GM12878 (cell line): ENCODE measurements at regions not wholly inside any gene's neighbourhood (a gene's known extent, or its start where the extent isn't known, plus 50 kb on each side); places are given as distances from the start of the nearest gene placed in this dataset.

Source experiments
- ATAC-seq: fragments of 200-7000 bp; cut with Tn5 transposase; 3 replicates; pipeline ENCODE4 v1.9.1; 2020; ENCODE audit warnings: mild to moderate bottlenecking, moderate library complexity
- BruUV-seq: library from RNA; stranded (reverse); fragments of 400-500 nt; replicated peaks from 2 replicates; lab custom pipeline; 2021; lab: Mats Ljungman, UMichigan
- CTCF ChIA-PET: fragments of 300-600 bp; sonication (Branson Sonifier 250); formaldehyde crosslinking; extraction: SDS; loops from one replicate; lab custom pipeline; 2021; ENCODE audit warnings: inconsistent platforms; lab: Yijun Ruan, JAX
- POLR2A ChIA-PET: fragments of 350-600 bp; formaldehyde crosslinking; extraction: SDS; loops from one replicate; lab custom pipeline; 2021; ENCODE audit warnings: inconsistent platforms; lab: Charles Lee
- RAD21 ChIA-PET: fragments of 300-600 bp; sonication (Branson Sonifier 250); formaldehyde crosslinking; loops from one replicate; lab custom pipeline; 2023; ENCODE audit warnings: antibody characterized with exemption; ENCODE audit not compliant: unreplicated experiment; lab: Charles Lee
- SMC1A ChIA-PET: fragments of 300-600 bp; sonication (Branson Sonifier 250); formaldehyde crosslinking; loops from one replicate; lab custom pipeline; 2023; ENCODE audit not compliant: unreplicated experiment, uncharacterized antibody; lab: Charles Lee
- DNase-seq: peaks from one replicate; pipeline ENCODE4 v3.0.0-alpha.2; 2011; ENCODE audit warnings: low read depth, low spot score
- FAIRE-seq: peaks from 3 replicates; lab custom pipeline; 2011; peaks lifted over from hg19 to GRCh38; lab: Jason Lieb, UNC
- H2AFZ ChIP-seq: 2 replicates; pipeline ENCODE4 v1.6.0; 2011; ENCODE audit warnings: low read depth, low read length, control low read depth; ENCODE audit not compliant: control insufficient read depth
- H3K27ac ChIP-seq: 2 replicates; pipeline ENCODE4 v1.5.1; 2011; ENCODE audit warnings: control low read depth; ENCODE audit not compliant: control insufficient read depth, insufficient read depth
- H3K27me3 ChIP-seq, 2 experiments: replicated peaks in 1 of 2; 2 replicates each; pipeline versions ENCODE4 v1.6.0 to v1.6.1; 2011; ENCODE audit warnings: low read length in 1 of 2; ENCODE audit not compliant: control insufficient read depth in 2 of 2, insufficient read depth in 2 of 2
- H3K36me3 ChIP-seq, 2 experiments: 2 replicates each; pipeline ENCODE4 v1.5.1; 2011; ENCODE audit warnings: low read length in 1 of 2; ENCODE audit not compliant: control insufficient read depth in 2 of 2, insufficient read depth in 2 of 2
- H3K4me1 ChIP-seq: 2 replicates; pipeline ENCODE4 v1.6.1; 2011; ENCODE audit warnings: mild to moderate bottlenecking, low read length, moderate library complexity, mixed read lengths; ENCODE audit not compliant: control insufficient read depth, insufficient read depth
- H3K4me2 ChIP-seq: 2 replicates; pipeline ENCODE4 v1.6.0; 2011; ENCODE audit warnings: control low read depth; ENCODE audit not compliant: control insufficient read depth, insufficient read depth
- H3K4me3 ChIP-seq: fragments of 200-600 bp; sonication (generic); 2 replicates; pipeline ENCODE4 v1.5.1; 2016
- H3K79me2 ChIP-seq: 2 replicates; pipeline ENCODE4 v1.6.0; 2011; ENCODE audit warnings: low read length; ENCODE audit not compliant: control insufficient read depth, insufficient read depth
- H3K9ac ChIP-seq: 2 replicates; pipeline ENCODE4 v1.8.0; 2011; ENCODE audit warnings: low read length, control low read depth, mixed read lengths; ENCODE audit not compliant: control insufficient read depth, insufficient read depth
- H3K9me3 ChIP-seq: replicated peaks from 3 replicates; pipeline ENCODE4 v1.5.1; 2011; ENCODE audit warnings: mild to moderate bottlenecking, low read length; ENCODE audit not compliant: control insufficient read depth, insufficient read depth
- H4K20me1 ChIP-seq: 2 replicates; pipeline ENCODE4 v1.6.0; 2011; ENCODE audit not compliant: control insufficient read depth, insufficient read depth
- CEBPB ChIP-seq, 2 experiments: fragments of 150-350 bp in 1 of 2; IDR thresholded peaks; 2 replicates each; pipeline ENCODE4 v1.6.1; 2012 to 2014; ENCODE audit warnings: low read depth in 2 of 2, low read length in 2 of 2, borderline replicate concordance in 1 of 2, inconsistent platforms in 1 of 2
- EP300 ChIP-seq, 2 experiments: fragments of 150-350 bp in 1 of 2; IDR thresholded peaks; 2 replicates each; pipeline ENCODE4 v1.6.1; 2011 to 2012; ENCODE audit warnings: low read depth in 2 of 2, low read length in 2 of 2, borderline replicate concordance in 1 of 2, improper control_type of control experiment in 1 of 2, inconsistent platforms in 1 of 2; ENCODE audit not compliant: control insufficient read depth in 1 of 2
- MAX ChIP-seq: IDR thresholded peaks from 2 replicates; pipeline ENCODE4 v1.6.1; 2012; ENCODE audit warnings: low read depth, low read length, improper control_type of control experiment
- PRDM15 ChIP-seq: fragments of 450-650 bp; formaldehyde crosslinking; IDR thresholded peaks from 2 replicates; pipeline ENCODE4 v1.4.0; 2020; ENCODE audit warnings: mild to moderate bottlenecking, moderate library complexity
- SIN3A ChIP-seq: IDR thresholded peaks from 2 replicates; pipeline ENCODE4 v1.6.1; 2012; ENCODE audit warnings: low read depth, low read length, improper control_type of control experiment
- SPI1 ChIP-seq: IDR thresholded peaks from 2 replicates; pipeline ENCODE4 v1.6.1; 2011; ENCODE audit warnings: low read depth, mild to moderate bottlenecking, low read length, moderate library complexity, borderline replicate concordance; ENCODE audit not compliant: insufficient read depth
- USF1 ChIP-seq: IDR thresholded peaks from 2 replicates; pipeline ENCODE4 v1.6.1; 2011; ENCODE audit warnings: borderline replicate concordance, low read depth, mild to moderate bottlenecking, moderate library complexity, mixed read lengths, low read length; ENCODE audit not compliant: insufficient read depth; ENCODE audit errors: extremely low read length
- WGBS: methylation state at CpG from one replicate; pipeline ENCODE4 v1.1.6; 2016; ENCODE audit warnings: low lambda C conversion rate; ENCODE audit not compliant: insufficient replicate concordance, insufficient coverage; ENCODE audit errors: missing lambda C conversion rate; 5-methylcytosine and 5-hydroxymethylcytosine counted together
- in situ Hi-C: fragments of 300-500 bp; cut with MboI; formaldehyde crosslinking; loops from 9 replicates; pipeline ENCODE4 v1.14.3; 2018; ENCODE audit warnings: mixed read lengths
- intact Hi-C: fragments of 100-400 bp; cut with micrococcal nuclease; formaldehyde crosslinking; loops from one replicate; pipeline ENCODE4 v1.14.2; 2022; ENCODE audit not compliant: unreplicated experiment

- SMC1A ChIA-PET = no interaction called here
- Histone ChIP-seq H3K36me3 (no peaks in the 10 kb centered on the region), H3K27ac (no peak overlapping the region), H4K20me1 (no peaks in the 10 kb centered on the region), H3K79me2 (no peaks in the 10 kb centered on the region), H3K4me1 (peaks cover 17% of the 10 kb centered on the region), H3K4me2 (no peak overlapping the region), H3K9me3 (no peaks in the 10 kb centered on the region), H3K9ac (no peak overlapping the region), H3K4me3 (no peak overlapping the region), H3K27me3 (no peaks in the 10 kb centered on the region), H2AFZ (no peak overlapping the region)
- ATAC-seq (no peak), FAIRE-seq (no peak), DNase-seq (no peak)
- in situ Hi-C loops (no loop called here), intact Hi-C loops (no loop called here)
- CTCF ChIA-PET = no interaction called here
- TF ChIP-seq SIN3A = no peak
- TF ChIP-seq EP300 (IDR thresholded peaks at IDR 0.05; ENCODE audit: borderline replicate concordance in 1 of 2, control insufficient read depth in 1 of 2, low read depth in 2 of 2, low read length in 2 of 2) = no peak
- TF ChIP-seq SPI1 = no peak
- no peak for TF ChIP-seq USF1
- no peak for TF ChIP-seq MAX
- TF ChIP-seq CEBPB (IDR thresholded peaks at IDR 0.05; ENCODE audit: borderline replicate concordance in 1 of 2, low read depth in 2 of 2, low read length in 2 of 2) = no peak
- TF ChIP-seq PRDM15 (CRISPR knock-in tag) = no peak
- RAD21 ChIA-PET = no interaction called here
- 59% methylated on average over 2 of the region's 2 CpGs for WGBS
- POLR2A ChIA-PET = no interaction called here
- BruUV-seq = no TSS peak
These were observed 66.0 kb downstream of the ARL4C start for GRCh38 chr2:234430871-234431270.
